ENCODE measurements at regions not wholly inside any gene's neighbourhood (a gene's known extent, or its start where the extent isn't known, plus 50 kb on each side); places are given as distances from the start of the nearest gene placed in this dataset.

DNA sequence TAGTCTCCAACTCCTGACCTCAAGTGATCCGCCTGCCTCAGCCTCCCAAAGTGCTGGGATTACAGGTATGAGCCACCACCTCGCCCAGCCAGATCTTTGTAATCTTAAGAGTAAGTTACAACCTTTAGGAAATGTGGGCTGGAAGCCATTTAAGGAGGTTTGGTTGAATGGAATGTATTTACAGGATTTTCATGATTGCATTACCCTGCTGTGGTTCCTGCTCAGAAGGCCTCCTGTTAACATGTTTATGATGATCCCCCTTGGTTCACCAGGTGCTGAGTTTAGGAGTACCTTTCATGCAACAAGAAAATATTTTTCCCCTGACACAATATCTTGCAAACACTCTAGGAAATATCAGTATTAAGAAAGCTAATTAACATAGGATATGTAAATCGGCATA, 187.4 kb upstream of the SH3BP4 start:
- TF ChIP-seq EZH2 (IDR thresholded peaks at IDR 0.05) (no peak), POLR2AphosphoS5 (IDR thresholded peaks at IDR 0.05; ENCODE audit: borderline replicate concordance, low read depth, low read length) (no peak)
